NCI-H510A treated with DMSO at 0.1 percent for 48 hours (cell line): ENCODE measurements at regions not wholly inside any gene's neighbourhood (a gene's known extent, or its start where the extent isn't known, plus 50 kb on each side); places are given as distances from the start of the nearest gene placed in this dataset.
"Not testable (repeated sequence)": the region's sequence is repeated elsewhere in the genome, so short reads cannot be mapped to it uniquely, and the experiment has no call there.

ENCODE experiments used
- DNase-seq: peaks from one replicate; lab custom pipeline; 2025; lab: John Stamatoyannopoulos, UW

- not testable (repeated sequence) for DNase-seq
Observed at GRCh38 chr13:109702030-109702597, 84.3 kb downstream of the IRS2 start.

- DNase-seq: peak; percentile 76
Observed at GRCh38 chr13:109700176-109700575, 86.2 kb downstream of the IRS2 start.

- peak; percentile 31 for DNase-seq
Observed at GRCh38 chr13:109699628-109700071, 86.7 kb downstream of the IRS2 start.

GRCh38 chr13:109698779-109699178 lies 87.6 kb downstream of the IRS2 start:
- DNase-seq: no peak

- DNase-seq: no peak
Observed at GRCh38 chr13:109697936-109698335, 88.4 kb downstream of the IRS2 start.

GRCh38 chr13:109695402-109696190 lies 90.8 kb downstream of the IRS2 start:
- no peak for DNase-seq

GRCh38 chr13:109694972-109695371 lies 91.4 kb downstream of the IRS2 start:
- no peak for DNase-seq

- DNase-seq: no peak
Observed at GRCh38 chr13:109693213-109693612, 93.2 kb downstream of the IRS2 start.

GRCh38 chr13:109691689-109692088 lies 94.7 kb downstream of the IRS2 start:
- DNase-seq: no peak

- peak; percentile 74 for DNase-seq
Observed at GRCh38 chr13:109687559-109688448, 98.6 kb downstream of the IRS2 start.

GRCh38 chr13:109685203-109685602 lies 101.2 kb downstream of the IRS2 start:
- DNase-seq: no peak

GRCh38 chr13:109684824-109685202 lies 101.6 kb downstream of the IRS2 start:
- DNase-seq: peak; percentile 15

GRCh38 chr13:109684084-109684823 lies 102.1 kb downstream of the IRS2 start:
- no peak for DNase-seq

GRCh38 chr13:109682534-109683244 lies 103.7 kb downstream of the IRS2 start:
- no peak for DNase-seq

GRCh38 chr13:109680930-109681329 lies 105.5 kb downstream of the IRS2 start:
- no peak for DNase-seq

GRCh38 chr13:109680288-109680687 lies 106.1 kb downstream of the IRS2 start:
- no peak for DNase-seq

- no peak for DNase-seq
Observed at GRCh38 chr13:109678459-109678858, 107.9 kb downstream of the IRS2 start.

- no peak for DNase-seq
Observed at GRCh38 chr13:109677206-109677605, 109.2 kb downstream of the IRS2 start.

GRCh38 chr13:109673477-109673876 lies 112.9 kb downstream of the IRS2 start:
- no peak for DNase-seq

- DNase-seq: no peak
Observed at GRCh38 chr13:109672545-109672944, 113.8 kb downstream of the IRS2 start.

GRCh38 chr13:109671919-109672318 lies 114.5 kb downstream of the IRS2 start:
- DNase-seq: no peak
